IPS-NIHi11 (cell line): ENCODE measurements at regions not wholly inside any gene's neighbourhood (a gene's known extent, or its start where the extent isn't known, plus 50 kb on each side); places are given as distances from the start of the nearest gene placed in this dataset.
"Not testable (repeated sequence)": the region's sequence is repeated elsewhere in the genome, so short reads cannot be mapped to it uniquely, and the experiment has no call there.

Source experiments
- DNase-seq: peaks from one replicate; pipeline ENCODE4 v3.0.0; 2012; ENCODE audit warnings: mixed read lengths, low spot score

DNA sequence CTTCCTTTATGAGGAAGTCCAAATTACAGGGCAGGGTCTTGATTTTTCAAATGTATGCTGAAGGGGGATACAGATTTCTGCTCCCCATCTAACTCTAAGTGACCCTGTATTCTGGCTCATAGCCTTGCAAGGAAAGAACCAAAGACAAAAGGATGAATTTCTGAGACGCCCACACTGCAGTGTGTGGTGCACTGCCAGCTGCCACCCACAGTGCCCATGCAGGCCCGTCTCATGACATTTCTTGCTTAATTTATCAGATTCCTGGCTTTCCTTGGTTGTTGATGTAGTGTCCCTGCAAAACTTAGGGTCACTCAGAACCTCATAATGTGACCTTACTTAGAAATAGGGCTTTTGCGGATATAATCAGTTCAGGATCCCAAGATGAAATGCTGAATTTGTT lies 68.0 kb downstream of the CBLN4 start:
- no peak for DNase-seq

DNA sequence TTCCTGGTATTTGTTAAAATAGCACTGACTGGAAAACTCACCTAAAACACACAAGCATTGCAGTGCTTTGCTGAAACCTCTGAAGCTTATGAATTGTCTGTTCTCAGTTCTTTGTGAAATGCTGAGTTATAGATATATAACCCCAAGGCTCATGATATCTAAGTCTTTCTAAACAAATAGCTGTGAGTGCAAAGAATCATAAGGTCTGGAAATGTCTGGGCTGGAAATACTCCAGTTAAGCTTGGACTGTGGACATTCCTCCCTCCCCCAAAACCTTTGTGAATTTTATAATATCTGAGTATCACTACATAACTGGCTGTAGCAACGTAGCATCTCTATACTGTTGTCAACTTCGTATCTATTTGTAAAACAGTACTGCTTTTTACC lies 69.1 kb downstream of the CBLN4 start:
- no peak for DNase-seq

DNA sequence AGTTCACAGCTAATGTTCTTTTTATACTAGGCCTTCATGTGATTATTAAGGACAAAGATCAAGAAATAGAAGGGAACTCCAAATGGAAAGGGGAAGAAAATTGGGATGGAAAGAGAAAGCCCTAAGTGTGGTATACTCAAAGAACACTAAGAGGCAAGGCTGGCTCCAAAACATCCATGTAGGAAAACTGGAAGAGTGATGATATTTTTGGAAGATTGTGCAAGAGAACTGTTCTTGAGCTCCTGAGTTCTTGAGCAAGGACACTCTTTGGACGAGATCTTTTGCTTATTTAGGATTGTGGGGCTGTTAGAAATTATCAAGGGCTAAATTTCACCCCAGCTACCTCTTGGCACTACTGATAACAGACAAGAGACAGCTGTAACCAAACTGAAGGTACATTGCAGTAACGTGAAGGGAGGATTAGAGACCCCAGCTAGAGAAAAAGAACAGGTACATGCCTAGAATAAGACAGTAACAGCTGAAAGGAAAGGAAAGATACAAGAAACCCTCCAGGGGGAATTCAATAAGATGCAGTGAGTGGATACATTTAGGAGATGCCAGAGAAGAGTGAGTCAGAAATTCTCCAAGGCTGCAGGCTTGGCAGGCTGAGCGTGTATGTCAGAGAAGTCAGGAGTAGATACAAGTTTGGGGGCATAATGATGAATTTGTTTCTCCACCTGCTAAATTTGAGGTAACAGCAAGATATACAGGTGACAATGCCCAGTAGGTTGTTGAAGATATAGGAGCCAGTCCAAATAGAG lies 69.7 kb downstream of the CBLN4 start:
- DNase-seq, result no peak

DNA sequence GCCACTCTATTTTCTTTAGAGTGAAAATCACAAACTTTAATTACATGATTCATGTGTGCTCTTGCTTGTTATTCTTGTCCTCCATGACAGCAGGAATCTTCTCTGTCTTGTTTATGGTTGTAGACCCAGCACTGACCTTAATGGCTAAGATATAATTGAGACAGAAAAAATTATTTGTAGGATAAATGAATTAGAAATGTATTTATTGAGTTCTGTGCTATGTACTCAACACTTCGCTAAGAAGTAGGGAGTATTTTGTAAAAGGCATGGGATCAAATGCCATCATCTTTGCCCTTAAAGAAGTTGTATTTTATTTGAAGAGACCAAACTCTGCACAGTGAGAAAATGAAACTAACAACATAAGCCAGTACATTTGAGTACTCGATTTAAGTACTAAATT lies 71.2 kb downstream of the CBLN4 start:
- no peak for DNase-seq

DNA sequence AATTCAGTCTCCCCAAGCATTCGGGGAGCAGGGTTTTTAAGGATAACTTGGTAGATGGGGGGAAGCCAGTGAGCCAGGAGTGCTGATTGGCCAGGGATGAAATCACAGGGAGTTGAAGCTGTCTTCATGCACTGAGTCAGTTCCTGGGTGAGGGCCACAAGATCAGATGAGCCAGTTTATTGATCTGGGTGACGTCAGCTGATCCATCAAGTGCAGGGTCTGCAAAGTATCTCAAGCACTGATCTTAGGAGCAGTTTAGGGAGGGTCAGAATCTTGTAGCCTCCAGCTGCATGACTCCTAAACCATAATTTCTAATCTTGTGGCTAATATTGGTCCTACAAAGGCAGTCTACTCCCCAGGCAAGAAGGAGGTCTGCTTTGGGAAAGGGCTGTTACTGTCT lies 74.4 kb downstream of the CBLN4 start:
- DNase-seq, result not testable (repeated sequence)

DNA sequence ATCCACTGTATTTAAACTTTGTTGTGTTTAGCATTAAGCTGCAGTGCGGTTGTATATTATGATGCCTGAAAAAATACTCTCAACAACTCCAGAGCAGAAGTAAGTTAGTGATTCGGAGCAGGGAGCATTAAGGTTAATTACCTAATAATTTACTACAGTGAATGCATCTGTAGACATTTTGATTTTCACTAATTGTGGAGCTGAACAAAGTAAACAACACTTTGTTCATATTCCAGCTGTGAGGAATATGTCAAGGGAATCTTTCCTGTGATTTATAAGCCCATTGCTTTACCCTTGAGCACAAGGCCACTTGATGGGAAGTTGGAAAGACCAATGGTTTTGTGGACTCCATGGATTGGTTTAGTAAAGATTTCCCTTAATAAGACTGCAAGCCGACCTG lies 77.1 kb downstream of the CBLN4 start:
- DNase-seq, result no peak

DNA sequence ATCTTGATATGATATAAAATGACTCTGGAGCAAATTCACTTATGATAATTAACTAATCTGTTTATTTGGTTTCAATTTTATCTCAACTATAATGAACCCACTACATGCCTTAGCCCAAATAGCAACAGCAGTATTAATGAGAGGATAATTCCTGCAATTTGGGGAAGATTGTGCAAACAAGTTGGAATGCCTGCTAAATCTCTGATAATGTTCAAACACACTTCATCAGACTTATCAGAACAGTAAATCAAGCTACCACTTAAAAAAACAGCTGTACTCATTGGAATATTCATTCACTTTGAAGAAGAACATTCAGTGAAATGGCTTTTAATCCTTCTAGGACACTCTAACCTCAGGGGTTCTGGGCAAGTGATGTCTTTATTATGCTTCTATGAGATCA lies 85.4 kb downstream of the CBLN4 start:
- no peak for DNase-seq

DNA sequence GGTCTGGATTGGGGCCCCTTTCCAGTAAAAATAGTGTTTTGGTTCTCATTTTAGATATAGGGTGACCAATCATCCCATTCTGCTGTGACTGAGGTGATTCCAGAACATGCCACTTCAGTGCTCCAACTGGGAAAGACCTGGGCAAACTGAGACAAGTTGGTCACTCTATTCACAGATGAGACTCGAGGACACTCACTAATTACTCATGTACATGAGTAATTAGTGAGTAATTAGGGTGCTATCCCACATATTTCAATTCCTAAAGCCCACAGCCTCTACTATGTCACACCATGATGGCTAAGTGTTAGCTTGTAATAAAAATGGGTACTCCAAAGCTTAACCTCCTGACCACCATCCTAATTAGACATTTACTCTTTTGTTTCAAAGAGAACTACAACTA lies 86.0 kb downstream of the CBLN4 start:
- DNase-seq, result no peak

DNA sequence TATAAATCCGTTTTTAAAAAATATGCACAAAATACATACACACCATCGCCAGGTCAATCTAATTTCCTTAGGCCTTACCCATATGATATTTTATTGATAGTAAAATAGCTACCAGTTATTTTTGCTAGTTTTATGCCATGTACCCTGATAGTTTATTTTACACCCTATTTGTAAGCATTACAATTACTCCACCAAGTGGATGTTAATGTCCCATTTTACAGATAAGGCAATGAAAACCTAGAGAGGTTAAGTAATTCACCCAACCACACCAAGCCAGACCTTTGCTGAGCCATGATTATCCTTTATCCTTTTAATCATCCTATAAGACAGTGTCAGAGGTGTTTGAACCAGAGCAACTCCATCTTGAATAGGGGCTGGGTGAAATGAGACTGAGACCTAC lies 86.8 kb downstream of the CBLN4 start:
- no peak for DNase-seq

DNA sequence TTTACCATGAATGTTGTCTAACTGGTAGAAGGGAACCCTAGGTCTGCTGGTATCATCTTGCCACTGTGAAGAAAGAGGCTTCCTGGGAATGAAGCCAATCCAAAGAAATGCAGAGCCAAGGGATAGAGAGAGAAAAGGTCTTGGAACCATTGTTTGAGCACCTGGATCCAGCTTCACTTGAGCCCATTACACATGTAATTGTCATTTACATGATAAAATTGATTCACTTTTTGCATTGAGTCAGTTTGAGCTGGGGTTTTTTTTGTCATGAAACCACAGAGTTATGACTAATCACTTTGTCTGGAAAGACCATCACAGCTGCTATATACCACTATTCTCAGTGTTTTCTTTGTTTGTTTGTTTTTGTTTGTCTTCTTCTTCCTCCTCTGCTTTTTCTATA lies 112.3 kb downstream of the CBLN4 start:
- DNase-seq, result no peak

DNA sequence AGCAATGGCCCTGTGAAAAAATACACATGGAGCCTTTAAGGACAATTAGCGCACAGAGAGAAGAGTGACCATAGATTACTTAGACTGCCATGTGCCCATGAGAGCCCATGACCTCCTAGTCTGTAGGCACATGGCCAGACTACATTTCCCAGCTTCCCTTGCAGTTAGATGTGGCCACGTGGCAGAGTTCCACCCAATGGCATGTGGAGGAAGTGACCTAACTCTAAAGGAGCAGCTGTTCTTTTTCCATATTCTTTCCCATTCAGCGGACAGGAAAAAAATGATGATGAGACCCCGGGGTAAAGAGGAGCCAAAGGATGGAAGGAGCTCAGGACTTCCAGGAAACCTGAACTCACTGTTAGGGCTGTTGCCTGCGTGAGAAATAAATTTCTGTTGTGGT lies 116.6 kb downstream of the CBLN4 start:
- DNase-seq, result no peak

DNA sequence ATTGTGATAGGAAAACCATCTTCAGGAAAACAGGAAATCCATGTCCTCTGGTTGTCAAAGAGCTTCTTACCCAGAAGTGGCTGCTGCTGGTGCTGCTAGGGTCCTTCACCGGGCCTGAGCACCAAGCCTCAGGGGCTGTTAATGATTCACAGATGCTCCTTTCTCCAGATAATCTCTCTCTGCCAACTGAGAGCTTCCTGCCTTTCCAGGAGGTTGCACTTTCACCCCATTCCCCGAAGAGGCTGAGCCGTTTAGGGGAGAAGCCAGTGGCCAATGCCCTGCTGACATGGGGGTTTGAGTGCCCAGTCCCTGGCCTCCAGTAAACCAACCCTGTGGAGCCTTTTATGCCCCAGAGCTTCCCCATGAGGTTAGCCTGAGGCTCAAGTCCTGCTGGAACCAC lies 122.4 kb downstream of the CBLN4 start:
- no peak for DNase-seq

DNA sequence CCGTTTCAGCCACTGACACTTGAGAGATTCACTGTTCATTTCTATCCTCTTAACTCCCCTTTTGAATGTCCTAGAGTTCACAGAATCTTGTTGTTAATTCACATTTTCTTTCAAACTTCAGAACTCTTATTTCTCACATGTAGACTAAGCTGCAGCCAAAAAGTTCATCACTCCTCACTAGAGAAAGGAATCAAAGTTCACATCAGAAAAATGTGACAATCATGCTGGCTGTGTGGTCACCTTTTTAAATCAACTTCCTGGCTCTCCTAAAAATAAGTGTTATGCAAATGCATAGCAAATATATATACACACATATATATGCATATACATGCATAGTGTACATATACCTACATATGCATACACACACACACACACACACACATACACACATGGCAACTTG lies 123.0 kb downstream of the CBLN4 start:
- no peak for DNase-seq

DNA sequence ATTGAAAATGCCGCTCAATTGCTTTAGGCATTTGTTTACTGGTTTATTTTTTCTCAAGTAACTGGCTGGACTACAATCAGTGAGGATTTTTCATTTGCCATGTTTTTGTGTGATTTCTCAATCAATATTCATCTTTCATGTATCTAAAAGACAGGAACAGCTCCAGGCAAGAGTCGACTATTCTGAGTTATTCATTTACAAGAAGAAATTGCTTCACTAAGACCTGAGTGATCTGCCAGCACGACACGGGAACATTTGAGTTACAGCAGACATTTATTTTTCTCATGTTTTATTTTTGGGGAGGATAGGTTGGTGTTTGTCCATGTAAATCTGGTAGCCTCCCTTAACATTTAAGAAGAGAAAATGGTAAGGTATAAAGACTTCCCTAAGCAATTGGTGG lies 124.1 kb downstream of the CBLN4 start:
- DNase-seq, result no peak

DNA sequence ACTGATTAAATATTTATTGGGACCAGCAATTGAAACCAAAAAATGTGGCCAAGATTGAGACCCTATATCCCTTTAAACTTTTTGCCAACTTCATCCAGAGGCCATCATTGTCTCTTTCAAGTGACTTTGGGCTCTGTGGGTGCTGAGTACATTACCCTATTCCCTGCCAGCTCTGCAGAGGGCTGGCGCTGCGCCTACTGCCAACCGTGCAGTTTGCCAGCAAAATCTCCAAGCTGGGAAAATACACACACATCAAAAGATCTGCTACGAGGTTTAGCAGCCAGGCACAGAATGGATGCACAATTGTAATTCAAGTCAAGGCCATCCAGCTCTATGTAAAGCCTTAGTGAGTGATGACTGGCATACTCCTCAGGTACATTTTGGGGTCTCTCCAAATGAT lies 125.0 kb downstream of the CBLN4 start:
- DNase-seq, result no peak

DNA sequence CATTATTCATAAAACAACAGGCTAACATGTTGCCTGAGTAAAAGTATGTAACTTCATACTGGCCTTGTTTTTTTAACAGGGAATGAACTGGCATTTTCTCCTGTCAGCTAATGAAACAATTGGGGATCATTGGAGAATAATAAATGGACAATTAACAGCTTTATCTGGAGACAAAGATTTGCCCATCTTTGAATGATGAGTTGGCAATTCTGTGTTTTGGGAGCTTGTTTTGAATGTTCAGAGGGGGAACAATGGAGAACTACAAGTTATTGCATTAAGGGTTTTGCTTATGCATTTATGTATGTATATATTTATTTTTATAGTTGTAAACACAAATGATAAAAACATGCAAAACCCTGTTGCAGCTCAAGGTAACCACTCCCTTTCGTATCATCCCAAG lies 150.3 kb downstream of the CBLN4 start:
- DNase-seq, result no peak

DNA sequence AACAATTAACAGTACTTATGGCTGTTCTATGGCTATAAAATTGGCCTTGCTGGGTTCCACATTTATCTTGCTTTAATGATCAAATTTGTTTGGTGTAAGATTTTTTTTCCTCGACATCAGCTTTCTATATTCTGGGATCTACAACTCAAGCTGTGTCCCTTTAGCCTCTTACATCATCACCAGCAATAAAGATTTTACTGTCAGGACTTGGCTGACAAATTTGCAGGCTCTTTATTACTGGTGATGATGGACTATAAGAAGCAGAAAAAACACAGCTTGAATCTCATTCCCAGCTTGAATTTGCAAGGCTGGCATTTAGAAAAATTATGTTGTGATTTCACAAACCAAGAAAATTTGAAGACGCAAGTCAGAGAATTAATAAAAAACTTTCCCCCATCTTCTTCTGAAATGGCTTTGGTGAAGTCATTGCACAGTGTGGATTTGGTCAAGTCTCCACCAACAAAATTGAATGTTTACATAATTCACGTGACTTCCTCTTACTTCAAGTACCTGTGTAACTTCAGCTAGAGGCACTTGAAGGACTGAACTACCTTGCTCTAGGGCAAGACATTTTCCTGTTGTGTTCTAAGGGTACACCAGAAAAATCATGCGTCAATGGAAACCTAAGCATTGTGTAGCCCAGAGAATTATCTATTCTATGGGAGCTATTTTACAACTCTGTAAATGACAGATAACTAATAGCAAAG lies 175.0 kb downstream of the CBLN4 start:
- DNase-seq, result no peak

DNA sequence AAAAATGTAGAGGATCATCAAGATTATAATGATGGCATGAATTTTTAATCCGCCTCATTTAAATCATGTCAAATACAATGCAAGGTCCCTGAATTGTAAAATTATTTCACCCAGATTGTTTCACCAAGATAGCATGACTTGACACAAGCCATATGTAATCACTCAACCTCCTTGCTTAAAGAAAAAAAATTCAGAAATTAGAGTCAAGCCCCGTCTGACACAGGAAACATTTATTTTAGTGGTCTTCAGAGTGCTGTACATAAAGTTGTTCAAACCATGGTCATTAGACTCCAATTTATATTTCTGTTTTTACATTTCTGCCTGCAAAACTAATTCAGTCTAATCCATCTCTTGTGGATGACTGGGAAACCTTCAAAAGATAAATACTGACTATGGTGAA lies 200.2 kb downstream of the CBLN4 start:
- DNase-seq, result no peak

DNA sequence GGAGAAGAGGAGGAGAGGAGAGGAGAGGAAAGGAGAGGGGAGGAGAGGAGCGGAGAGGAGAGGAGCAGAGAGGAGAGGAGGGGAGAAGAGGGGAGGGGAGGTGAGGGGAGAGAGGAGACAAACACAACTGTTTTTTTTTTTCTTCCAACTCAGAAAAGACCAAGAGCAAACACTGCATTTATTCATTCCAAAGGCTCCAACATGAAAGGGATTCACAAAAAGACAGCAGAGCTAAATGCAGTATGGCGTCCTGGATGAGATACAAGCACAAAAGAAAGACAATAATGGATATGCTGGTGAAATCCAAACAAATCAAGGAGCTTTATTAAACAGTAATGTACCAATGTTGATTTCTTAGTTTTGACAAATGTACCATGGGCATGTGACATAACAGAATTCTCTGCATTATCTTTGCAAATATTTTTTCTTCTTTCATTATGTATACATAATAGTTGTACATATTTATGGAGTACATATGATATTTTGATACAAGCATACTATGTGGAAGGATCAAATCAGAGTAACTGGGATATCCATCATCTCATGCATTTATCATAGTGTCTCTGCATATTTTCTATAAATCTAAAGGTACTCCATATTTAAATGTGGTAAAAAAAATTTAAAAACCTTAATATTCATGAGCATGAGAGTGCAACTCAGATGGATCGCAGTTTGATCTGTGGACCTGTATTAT lies 204.6 kb downstream of the CBLN4 start:
- DNase-seq, result no peak

DNA sequence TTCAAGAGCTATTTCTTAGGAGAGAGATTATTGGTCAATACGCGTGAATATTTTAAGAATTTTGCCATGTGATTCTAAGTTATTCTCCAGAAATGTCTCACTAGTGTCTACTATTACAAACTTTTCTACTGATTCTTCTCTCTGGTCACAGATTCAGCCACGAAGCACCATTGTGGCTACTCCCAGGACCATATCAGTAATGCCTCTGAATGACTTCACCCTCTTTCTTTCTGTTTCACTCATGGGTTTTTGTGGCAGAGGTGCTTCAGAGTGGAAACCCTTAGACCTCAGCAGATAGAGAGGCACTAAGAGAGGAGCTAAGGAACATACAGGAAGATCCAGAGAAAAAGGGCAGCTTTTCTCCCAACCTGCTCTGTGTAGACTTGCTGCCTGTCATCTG lies 211.3 kb downstream of the CBLN4 start:
- DNase-seq, result no peak

DNA sequence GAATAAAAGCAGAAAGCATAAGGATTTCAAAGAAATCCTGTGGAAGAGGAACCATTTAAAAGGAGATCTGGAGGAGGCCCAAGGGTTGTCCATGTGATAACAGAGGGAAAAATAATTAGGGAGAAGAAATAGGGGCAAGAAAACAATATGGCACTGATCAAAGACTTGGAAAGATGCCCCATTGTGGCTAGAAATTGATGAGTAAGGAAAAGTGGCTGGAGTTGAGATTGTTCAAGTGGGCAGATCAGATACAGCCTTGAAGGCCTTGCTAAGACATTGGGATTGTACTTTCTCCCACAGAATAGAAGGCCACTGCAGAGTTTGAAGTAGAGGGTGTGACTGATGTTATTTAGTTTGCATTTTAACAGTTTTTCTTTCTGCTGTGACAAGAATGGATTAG lies 213.3 kb downstream of the CBLN4 start:
- no peak for DNase-seq

DNA sequence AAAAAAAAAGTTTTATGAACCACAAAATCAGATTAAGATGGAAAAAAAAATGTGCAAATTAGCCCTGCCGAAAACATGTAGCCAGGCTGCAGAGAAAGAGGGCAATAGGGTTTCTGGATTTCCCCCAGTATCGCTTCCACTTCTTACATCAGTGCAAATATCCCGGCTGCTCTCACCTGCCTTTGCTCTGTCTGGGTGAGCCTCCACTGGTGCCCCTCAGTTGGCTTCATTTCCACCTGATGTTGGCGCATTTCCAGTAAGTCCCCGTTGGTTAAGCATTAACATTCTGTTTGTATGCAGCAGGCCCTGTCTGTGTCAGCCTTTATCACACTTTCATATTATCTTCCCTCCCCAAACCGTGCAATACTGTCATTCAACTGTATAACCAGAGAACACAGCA lies 215.1 kb downstream of the CBLN4 start:
- no peak for DNase-seq

DNA sequence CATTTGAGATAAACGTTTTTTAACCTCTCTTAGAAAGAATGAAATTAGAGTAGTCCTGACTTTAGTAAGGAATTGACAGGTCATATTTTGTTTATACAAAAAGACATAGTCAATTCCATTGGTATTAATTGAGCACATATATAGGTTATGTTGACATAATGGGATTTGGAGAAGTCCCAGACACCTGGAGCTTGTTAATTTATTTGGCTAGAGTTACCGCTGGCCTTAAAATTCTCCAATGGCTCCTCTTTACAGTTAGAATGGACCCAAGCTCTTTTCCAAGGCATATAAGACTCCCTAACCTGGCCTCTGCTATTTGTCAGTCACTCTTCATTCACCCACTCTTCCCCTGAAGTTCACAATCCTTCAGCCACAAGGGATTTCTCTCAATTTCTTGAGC lies 221.3 kb downstream of the CBLN4 start:
- DNase-seq, result no peak
